Progenitor cell of endocrine pancreas (in vitro differentiated cells): ENCODE measurements at regions not wholly inside any gene's neighbourhood (a gene's known extent, or its start where the extent isn't known, plus 50 kb on each side); places are given as distances from the start of the nearest gene placed in this dataset.
"Not testable (repeated sequence)": the region's sequence is repeated elsewhere in the genome, so short reads cannot be mapped to it uniquely, and the experiment has no call there.

Source experiments
- DNase-seq: peaks from one replicate; pipeline ENCODE4 v3.0.0; 2021; ENCODE audit warnings: low spot score; ENCODE audit not compliant: unreplicated experiment
- H3K27ac Mint-ChIP-seq: 2 replicates; pipeline ENCODE4 v1.8.0; 2021; ENCODE audit warnings: mild to moderate bottlenecking, moderate library complexity, mixed read lengths
- H3K27me3 Mint-ChIP-seq: 2 replicates; pipeline ENCODE4 v1.8.0; 2021; ENCODE audit warnings: mixed read lengths
- H3K36me3 Mint-ChIP-seq: 2 replicates; pipeline ENCODE4 v1.8.0; 2022; ENCODE audit warnings: mixed read lengths; ENCODE audit not compliant: insufficient read depth
- H3K4me1 Mint-ChIP-seq: 2 replicates; pipeline ENCODE4 v1.8.0; 2021; ENCODE audit warnings: low read depth, mixed read lengths
- H3K4me3 Mint-ChIP-seq: 2 replicates; pipeline ENCODE4 v1.8.0; 2021; ENCODE audit warnings: low read depth, mild to moderate bottlenecking, moderate library complexity, mixed read lengths
- H3K9me3 Mint-ChIP-seq: 2 replicates; pipeline ENCODE4 v1.8.0; 2021; ENCODE audit warnings: low read depth, mixed read lengths
- TF ChIP-seq, protein P1 (sequence below): fragments of 200-600 bp; sonication (generic); IDR thresholded peaks from one replicate; pipeline ENCODE4 v1.5.0; 2021; ENCODE audit warnings: antibody characterized with exemption, mild to moderate bottlenecking; ENCODE audit not compliant: unreplicated experiment

GRCh38 chrX:3520982-3521381 is 174.5 kb upstream of the MXRA5 start:
- DNase-seq: no peak
- Mint-ChIP-seq H3K4me1 (no peaks in the 10 kb centered on the region), H3K27ac (no peak overlapping the region), H3K4me3 (no peak overlapping the region), H3K9me3 (no peaks in the 10 kb centered on the region), H3K36me3 (no peaks in the 10 kb centered on the region), H3K27me3 (no peaks in the 10 kb centered on the region)
- TF ChIP-seq, protein P1, sequence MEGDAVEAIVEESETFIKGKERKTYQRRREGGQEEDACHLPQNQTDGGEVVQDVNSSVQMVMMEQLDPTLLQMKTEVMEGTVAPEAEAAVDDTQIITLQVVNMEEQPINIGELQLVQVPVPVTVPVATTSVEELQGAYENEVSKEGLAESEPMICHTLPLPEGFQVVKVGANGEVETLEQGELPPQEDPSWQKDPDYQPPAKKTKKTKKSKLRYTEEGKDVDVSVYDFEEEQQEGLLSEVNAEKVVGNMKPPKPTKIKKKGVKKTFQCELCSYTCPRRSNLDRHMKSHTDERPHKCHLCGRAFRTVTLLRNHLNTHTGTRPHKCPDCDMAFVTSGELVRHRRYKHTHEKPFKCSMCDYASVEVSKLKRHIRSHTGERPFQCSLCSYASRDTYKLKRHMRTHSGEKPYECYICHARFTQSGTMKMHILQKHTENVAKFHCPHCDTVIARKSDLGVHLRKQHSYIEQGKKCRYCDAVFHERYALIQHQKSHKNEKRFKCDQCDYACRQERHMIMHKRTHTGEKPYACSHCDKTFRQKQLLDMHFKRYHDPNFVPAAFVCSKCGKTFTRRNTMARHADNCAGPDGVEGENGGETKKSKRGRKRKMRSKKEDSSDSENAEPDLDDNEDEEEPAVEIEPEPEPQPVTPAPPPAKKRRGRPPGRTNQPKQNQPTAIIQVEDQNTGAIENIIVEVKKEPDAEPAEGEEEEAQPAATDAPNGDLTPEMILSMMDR: no peak

DNA sequence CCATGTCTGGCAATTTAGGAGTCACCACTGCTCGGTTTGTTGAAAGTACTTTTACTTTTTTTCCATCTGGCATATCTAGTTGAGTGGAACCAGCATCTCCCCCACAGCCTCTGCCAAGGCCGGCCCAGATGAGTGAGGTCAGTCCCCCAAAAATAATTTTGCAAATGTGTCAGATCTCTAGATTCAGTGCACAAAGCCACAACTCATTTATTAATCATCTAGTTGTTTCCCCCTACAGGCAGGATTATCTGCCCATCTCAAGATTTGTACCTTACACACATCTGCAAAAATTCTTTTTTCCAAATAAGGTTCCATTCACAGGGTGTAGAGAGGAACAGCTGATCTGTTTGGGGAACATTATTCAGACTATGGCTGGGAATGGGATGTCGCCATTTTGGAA is 174.0 kb upstream of the MXRA5 start:
- TF ChIP-seq, protein P1: no peak
- no peaks in the 10 kb centered on the region for H3K9me3 Mint-ChIP-seq

DNA sequence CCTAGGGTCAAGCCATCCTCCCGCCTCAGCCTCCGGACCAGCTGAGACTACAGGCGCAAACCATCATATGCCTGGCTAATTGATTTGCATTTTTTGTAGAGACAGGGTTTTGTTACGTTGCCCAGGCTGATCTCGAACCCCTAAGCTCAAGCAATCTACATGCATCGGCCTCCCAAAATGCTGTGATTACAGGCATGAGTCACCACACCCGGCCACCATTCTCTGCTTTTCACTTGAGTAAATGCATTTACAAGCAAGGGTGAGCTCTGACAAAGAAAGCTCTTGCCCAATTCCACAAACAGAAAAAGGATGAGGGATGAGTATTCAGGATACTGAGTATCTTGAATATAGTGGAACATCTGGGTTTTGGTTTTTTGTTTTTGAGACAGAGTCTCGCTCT is 172.9 kb upstream of the MXRA5 start:
- H3K27ac Mint-ChIP-seq, H3K9me3 Mint-ChIP-seq, H3K27me3 Mint-ChIP-seq, H3K4me1 Mint-ChIP-seq, H3K4me3 Mint-ChIP-seq, DNase-seq, H3K36me3 Mint-ChIP-seq: not testable (repeated sequence)

More for the DNA sequence above, 174.0 kb upstream of the MXRA5 start:
- no peaks in the 10 kb centered on the region for H3K36me3 Mint-ChIP-seq
- H3K27me3 Mint-ChIP-seq: no peaks in the 10 kb centered on the region
- H3K4me1 Mint-ChIP-seq: no peaks in the 10 kb centered on the region
- no peak for DNase-seq
- H3K27ac Mint-ChIP-seq: no peak overlapping the region
- H3K4me3 Mint-ChIP-seq: no peak overlapping the region

- Mint-ChIP-seq H3K9me3 (no peaks in the 10 kb centered on the region), H3K36me3 (no peaks in the 10 kb centered on the region), H3K4me3 (no peak overlapping the region), H3K27ac (no peak overlapping the region), H3K4me1 (no peaks in the 10 kb centered on the region), H3K27me3 (no peaks in the 10 kb centered on the region)
- DNase-seq: no peak
- TF ChIP-seq, protein P1: no peak
These were observed 172.4 kb upstream of the MXRA5 start for GRCh38 chrX:3518870-3519269.

- TF ChIP-seq, protein P1: no peak
- no peak for DNase-seq
- H3K36me3 Mint-ChIP-seq: no peaks in the 10 kb centered on the region
- no peaks in the 10 kb centered on the region for H3K27me3 Mint-ChIP-seq
- H3K27ac Mint-ChIP-seq: no peak overlapping the region
- H3K9me3 Mint-ChIP-seq: no peaks in the 10 kb centered on the region
- no peak overlapping the region for H3K4me3 Mint-ChIP-seq
- H3K4me1 Mint-ChIP-seq: no peaks in the 10 kb centered on the region
These were observed 169.6 kb upstream of the MXRA5 start for GRCh38 chrX:3516051-3516541.

DNA sequence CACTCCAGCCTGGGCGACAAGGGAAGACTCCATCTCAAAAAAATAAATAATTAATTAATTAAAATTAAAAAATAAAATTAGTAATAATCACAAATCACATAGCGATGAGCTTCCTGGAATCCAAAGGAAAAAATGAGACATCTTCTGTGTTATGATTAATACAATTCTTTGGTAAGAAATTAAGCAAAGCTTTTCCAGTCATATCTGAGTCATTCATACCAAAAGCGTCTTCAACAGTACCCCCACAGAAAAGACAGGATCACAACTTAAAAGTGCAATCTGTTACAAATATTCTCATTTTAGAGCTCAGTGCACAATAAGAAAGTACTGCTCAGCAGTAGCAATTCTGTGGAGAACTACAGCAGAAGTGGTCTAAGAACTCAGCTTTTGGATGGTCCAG is 168.5 kb upstream of the MXRA5 start:
- Mint-ChIP-seq H3K27ac (no peak overlapping the region), H3K36me3 (no peaks in the 10 kb centered on the region), H3K4me3 (no peak overlapping the region), H3K27me3 (no peaks in the 10 kb centered on the region), H3K4me1 (no peaks in the 10 kb centered on the region), H3K9me3 (no peaks in the 10 kb centered on the region)
- DNase-seq: no peak
- TF ChIP-seq, protein P1: no peak

DNA sequence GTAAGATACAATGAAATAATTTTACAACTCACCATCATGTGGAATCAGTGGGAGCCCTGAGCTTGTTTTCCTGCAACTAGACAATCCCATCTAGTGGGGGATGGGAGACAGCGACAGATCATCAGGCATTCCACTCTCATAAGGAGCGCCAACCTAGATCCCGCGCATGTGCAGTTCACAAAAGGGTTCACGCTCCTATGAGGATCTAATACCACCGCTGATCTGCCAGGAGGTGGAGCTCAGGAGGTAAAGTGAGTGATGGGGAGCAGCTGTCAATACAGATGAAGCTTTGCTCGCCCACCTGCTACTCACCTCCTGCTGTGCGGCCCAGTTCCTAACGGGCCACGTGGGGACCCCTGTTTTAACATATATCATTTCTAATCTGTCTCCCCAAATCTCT is 165.7 kb upstream of the MXRA5 start:
- H3K27me3 Mint-ChIP-seq, H3K4me1 Mint-ChIP-seq, H3K4me3 Mint-ChIP-seq, DNase-seq, H3K27ac Mint-ChIP-seq, H3K9me3 Mint-ChIP-seq, H3K36me3 Mint-ChIP-seq: not testable (repeated sequence)
